ENCODE measurements at regions not wholly inside any gene's neighbourhood (a gene's known extent, or its start where the extent isn't known, plus 50 kb on each side); places are given as distances from the start of the nearest gene placed in this dataset.
A peak's percentile ranks its signal among the peaks of the same experiment; 100 is the strongest.
"Not testable (repeated sequence)": the region's sequence is repeated elsewhere in the genome, so short reads cannot be mapped to it uniquely, and the experiment has no call there.

- in situ Hi-C loops (cut with HindIII; ENCODE audit: low pct_ligation_motif_present, low pct_unique_long_range_greater_than_20kb, low sequenced_read_pairs), result no loop called here
- DNase-seq, result no peak
Observed at GRCh38 chr5:115469904-115470516, 74.6 kb downstream of the FEM1C start.

- no peak for DNase-seq
- in situ Hi-C loops (cut with HindIII; ENCODE audit: low pct_ligation_motif_present, low pct_unique_long_range_greater_than_20kb, low sequenced_read_pairs), result no loop called here
Observed at GRCh38 chr5:115467628-115468027, 76.9 kb downstream of the FEM1C start.

- no peak for DNase-seq
- in situ Hi-C loops (cut with HindIII; ENCODE audit: low pct_ligation_motif_present, low pct_unique_long_range_greater_than_20kb, low sequenced_read_pairs), result no loop called here
Observed at GRCh38 chr5:115465431-115465830, 79.1 kb downstream of the FEM1C start.

GRCh38 chr5:115463983-115464382, 80.6 kb downstream of the FEM1C start:
- in situ Hi-C loops (cut with HindIII; ENCODE audit: low pct_ligation_motif_present, low pct_unique_long_range_greater_than_20kb, low sequenced_read_pairs), result no loop called here
- DNase-seq, result no peak

GRCh38 chr5:115461506-115462290, 82.9 kb downstream of the FEM1C start:
- peak; percentile 50 for DNase-seq
- in situ Hi-C loops (cut with HindIII; ENCODE audit: low pct_ligation_motif_present, low pct_unique_long_range_greater_than_20kb, low sequenced_read_pairs), result no loop called here

GRCh38 chr5:115461093-115461492, 83.5 kb downstream of the FEM1C start:
- in situ Hi-C loops (cut with HindIII; ENCODE audit: low pct_ligation_motif_present, low pct_unique_long_range_greater_than_20kb, low sequenced_read_pairs), result no loop called here
- no peak for DNase-seq

GRCh38 chr5:115460472-115460871, 84.1 kb downstream of the FEM1C start:
- DNase-seq, result peak; percentile 62
- in situ Hi-C loops (cut with HindIII; ENCODE audit: low pct_ligation_motif_present, low pct_unique_long_range_greater_than_20kb, low sequenced_read_pairs), result no loop called here

GRCh38 chr5:115459855-115460341, 84.7 kb downstream of the FEM1C start:
- DNase-seq, result no peak

GRCh38 chr5:115458416-115458815, 86.2 kb downstream of the FEM1C start:
- in situ Hi-C loops (cut with HindIII; ENCODE audit: low pct_ligation_motif_present, low pct_unique_long_range_greater_than_20kb, low sequenced_read_pairs), result no loop called here
- no peak for DNase-seq

More at GRCh38 chr5:115459855-115460341, 84.7 kb downstream of the FEM1C start:
- in situ Hi-C loops (cut with HindIII; ENCODE audit: low pct_ligation_motif_present, low pct_unique_long_range_greater_than_20kb, low sequenced_read_pairs), result no loop called here

- in situ Hi-C loops (cut with HindIII; ENCODE audit: low pct_ligation_motif_present, low pct_unique_long_range_greater_than_20kb, low sequenced_read_pairs), result no loop called here
- peak; percentile 75 for DNase-seq
Observed at GRCh38 chr5:115458003-115458409, 86.6 kb downstream of the FEM1C start.

GRCh38 chr5:115457571-115457970, 87.0 kb downstream of the FEM1C start:
- peak; percentile 45 for DNase-seq
- in situ Hi-C loops (cut with HindIII; ENCODE audit: low pct_ligation_motif_present, low pct_unique_long_range_greater_than_20kb, low sequenced_read_pairs), result no loop called here

GRCh38 chr5:115456539-115457040, 88.0 kb downstream of the FEM1C start:
- in situ Hi-C loops (cut with HindIII; ENCODE audit: low pct_ligation_motif_present, low pct_unique_long_range_greater_than_20kb, low sequenced_read_pairs), result no loop called here
- DNase-seq, result no peak

- in situ Hi-C loops (cut with HindIII; ENCODE audit: low pct_ligation_motif_present, low pct_unique_long_range_greater_than_20kb, low sequenced_read_pairs), result no loop called here
- no peak for DNase-seq
Observed at GRCh38 chr5:115456056-115456455, 88.5 kb downstream of the FEM1C start.

GRCh38 chr5:115455301-115455707, 89.3 kb downstream of the FEM1C start:
- in situ Hi-C loops (cut with HindIII; ENCODE audit: low pct_ligation_motif_present, low pct_unique_long_range_greater_than_20kb, low sequenced_read_pairs), result no loop called here
- DNase-seq, result no peak

- DNase-seq, result no peak
- in situ Hi-C loops (cut with HindIII; ENCODE audit: low pct_ligation_motif_present, low pct_unique_long_range_greater_than_20kb, low sequenced_read_pairs), result no loop called here
Observed at GRCh38 chr5:115453391-115454095, 91.0 kb downstream of the FEM1C start.

GRCh38 chr5:115452536-115453235, 91.9 kb downstream of the FEM1C start:
- in situ Hi-C loops (cut with HindIII; ENCODE audit: low pct_ligation_motif_present, low pct_unique_long_range_greater_than_20kb, low sequenced_read_pairs), result no loop called here
- DNase-seq, result no peak

- no peak for DNase-seq
- in situ Hi-C loops (cut with HindIII; ENCODE audit: low pct_ligation_motif_present, low pct_unique_long_range_greater_than_20kb, low sequenced_read_pairs), result no loop called here
Observed at GRCh38 chr5:115452083-115452482, 92.5 kb downstream of the FEM1C start.

- in situ Hi-C loops (cut with HindIII; ENCODE audit: low pct_ligation_motif_present, low pct_unique_long_range_greater_than_20kb, low sequenced_read_pairs), result no loop called here
- no peak for DNase-seq
Observed at GRCh38 chr5:115450741-115451140, 93.8 kb downstream of the FEM1C start.

GRCh38 chr5:115448630-115449029, 95.9 kb downstream of the FEM1C start:
- in situ Hi-C loops (cut with HindIII; ENCODE audit: low pct_ligation_motif_present, low pct_unique_long_range_greater_than_20kb, low sequenced_read_pairs); DNase-seq: not testable (repeated sequence)
